ENCODE measurements at regions not wholly inside any gene's neighbourhood (a gene's known extent, or its start where the extent isn't known, plus 50 kb on each side); places are given as distances from the start of the nearest gene placed in this dataset.

- no peak for TF ChIP-seq POLR2A (IDR thresholded peaks at IDR 0.05; ENCODE audit: low read length)
- no peak for TF ChIP-seq GATA1 (IDR thresholded peaks at IDR 0.05; ENCODE audit: low read depth, low read length)
Measured at GRCh38 chr11:130549393-130549999, 101.1 kb downstream of the ADAMTS15 start.
